Gastrocnemius medialis (tissue), 4 donors: ENCODE measurements at regions not wholly inside any gene's neighbourhood (a gene's known extent, or its start where the extent isn't known, plus 50 kb on each side); places are given as distances from the start of the nearest gene placed in this dataset.
"Not testable (repeated sequence)": the region's sequence is repeated elsewhere in the genome, so short reads cannot be mapped to it uniquely, and the experiment has no call there.

Source experiments
- ATAC-seq, 2 donors: fragments of 150-250 bp; one replicate each; pipeline ENCODE4 v1.9.1; 2016
- DNase-seq, 2 donors: peaks; one replicate each; pipeline ENCODE4 v3.0.0-alpha.2; 2019
- H3K27ac ChIP-seq, 4 donors: fragments of 200-600 bp; sonication (generic); 1 replicate in 1 of 4; 2 replicates in 3 of 4; pipeline ENCODE4 v1.5.1; 2016 to 2018; ENCODE audit warnings: mild to moderate bottlenecking in 2 of 4, moderate library complexity in 1 of 4
- H3K27me3 ChIP-seq, 3 donors: fragments of 200-600 bp; sonication (generic) in 2 of 3; 1 replicate in 1 of 3; 2 replicates in 2 of 3; pipeline versions ENCODE4 v1.5.1 to v1.6.0; 2016 to 2019; ENCODE audit warnings: mild to moderate bottlenecking in 1 of 3, moderate library complexity in 1 of 3
- H3K36me3 ChIP-seq, 2 donors: fragments of 200-600 bp; sonication (generic) in 1 of 2; one replicate each; pipeline ENCODE4 v1.5.1; 2017 to 2018
- H3K4me1 ChIP-seq, 2 donors: fragments of 200-600 bp; sonication (generic) in 1 of 2; one replicate each; pipeline ENCODE4 v1.5.1; 2016 to 2017; ENCODE audit warnings: mild to moderate bottlenecking in 2 of 2
- H3K4me3 ChIP-seq, 4 donors: fragments of 200-600 bp; sonication (generic) in 3 of 4; 1 replicate in 1 of 4; 2 replicates in 3 of 4; pipeline ENCODE4 v1.5.1; 2016 to 2019; ENCODE audit warnings: mild to moderate bottlenecking in 2 of 4
- H3K9me3 ChIP-seq, 3 donors: fragments of 200-600 bp; sonication (generic) in 2 of 3; 1 replicate in 1 of 3; 2 replicates in 2 of 3; pipeline ENCODE4 v1.5.1; 2016 to 2019
- CTCF ChIP-seq, 5 experiments: fragments of 450-650 bp in 3 of 5; fragments of 200-600 bp in 2 of 5; sonication (generic) in 2 of 5; IDR thresholded peaks in 4 of 5; conservative IDR thresholded peaks in 1 of 5; 1 replicate in 4 of 5; 2 replicates in 1 of 5; pipeline ENCODE4 v1.5.1; 2016 to 2019; ENCODE audit warnings: antibody characterized with exemption in 5 of 5, mild to moderate bottlenecking in 3 of 5, moderate library complexity in 3 of 5
- POLR2A ChIP-seq, 2 donors: fragments of 450-650 bp; IDR thresholded peaks; one replicate each; pipeline ENCODE4 v1.6.1; 2017; ENCODE audit warnings: antibody characterized with exemption in 2 of 2, mild to moderate bottlenecking in 2 of 2, moderate library complexity in 2 of 2
- in situ Hi-C, 4 donors: fragments of 200-750 bp; cut with MboI; loops; one replicate each; pipeline versions ENCODE4 v1.15.0 to v1.8.0; 2017; ENCODE audit warnings: low sequenced_read_pairs in 4 of 4
- intact Hi-C: fragments of 100-400 bp; cut with DNase I; formaldehyde crosslinking; loops from one replicate; pipeline ENCODE4 v1.15.1; 2023; ENCODE audit warnings: low total_unique reads

GRCh38 chr2:239866778-239867177 is 158.4 kb downstream of the NDUFA10 start:
- Histone ChIP-seq H3K9me3 (no peaks in the 10 kb centered on the region), H3K27ac (no peak overlapping the region), H3K4me3 (no peak overlapping the region), H3K4me1 (no peaks in the 10 kb centered on the region), H3K27me3 (no peaks in the 10 kb centered on the region), H3K36me3 (no peaks in the 10 kb centered on the region)
- in situ Hi-C loops (no loop called here), intact Hi-C loops (no loop called here)
- ATAC-seq (no peak), DNase-seq (no peak)
- TF ChIP-seq POLR2A (IDR thresholded peaks at IDR 0.05) (no peak), CTCF (IDR thresholded peaks at IDR 0.05 in 4 of 5, conservative IDR thresholded peaks at IDR 0.05 in 1 of 5) (no peak)

GRCh38 chr2:239866350-239866749 is 158.8 kb downstream of the NDUFA10 start:
- no peak overlapping the region for H3K27ac ChIP-seq
- no peaks in the 10 kb centered on the region for H3K9me3 ChIP-seq
- H3K4me1 ChIP-seq: no peaks in the 10 kb centered on the region
- H3K27me3 ChIP-seq: no peaks in the 10 kb centered on the region
- TF ChIP-seq POLR2A (IDR thresholded peaks at IDR 0.05) (no peak), CTCF (IDR thresholded peaks at IDR 0.05 in 4 of 5, conservative IDR thresholded peaks at IDR 0.05 in 1 of 5) (no peak)
- ATAC-seq (no peak), DNase-seq (no peak)
- intact Hi-C loops: no loop called here
- H3K4me3 ChIP-seq: no peak overlapping the region
- H3K36me3 ChIP-seq: no peaks in the 10 kb centered on the region
- in situ Hi-C loops: no loop called here

- H3K27me3 ChIP-seq, H3K9me3 ChIP-seq, intact Hi-C loops, H3K27ac ChIP-seq, H3K4me1 ChIP-seq, in situ Hi-C loops, DNase-seq, H3K36me3 ChIP-seq, H3K4me3 ChIP-seq, ATAC-seq: not testable (repeated sequence)
Measured at GRCh38 chr2:239865856-239866255, 159.3 kb downstream of the NDUFA10 start.

- DNase-seq: no peak
- intact Hi-C loops: no loop called here
- no peaks in the 10 kb centered on the region for H3K9me3 ChIP-seq
- H3K4me1 ChIP-seq: no peaks in the 10 kb centered on the region
- in situ Hi-C loops: no loop called here
- no peaks in the 10 kb centered on the region for H3K27me3 ChIP-seq
- no peak overlapping the region for H3K4me3 ChIP-seq
- TF ChIP-seq POLR2A (IDR thresholded peaks at IDR 0.05) (no peak), CTCF (IDR thresholded peaks at IDR 0.05 in 4 of 5, conservative IDR thresholded peaks at IDR 0.05 in 1 of 5) (no peak)
- H3K27ac ChIP-seq: no peak overlapping the region
- no peaks in the 10 kb centered on the region for H3K36me3 ChIP-seq
- ATAC-seq: no peak
Measured at GRCh38 chr2:239865059-239865639, 160.0 kb downstream of the NDUFA10 start.

GRCh38 chr2:239864247-239865058 is 160.7 kb downstream of the NDUFA10 start:
- intact Hi-C loops: no loop called here
- H3K4me1 ChIP-seq: no peaks in the 10 kb centered on the region
- H3K9me3 ChIP-seq: no peaks in the 10 kb centered on the region
- no peaks in the 10 kb centered on the region for H3K36me3 ChIP-seq
- ATAC-seq (no peak), DNase-seq (no peak)
- H3K27ac ChIP-seq: no peak overlapping the region
- in situ Hi-C loops: no loop called here
- H3K4me3 ChIP-seq: no peak overlapping the region
- H3K27me3 ChIP-seq: no peaks in the 10 kb centered on the region
- TF ChIP-seq CTCF (IDR thresholded peaks at IDR 0.05 in 4 of 5, conservative IDR thresholded peaks at IDR 0.05 in 1 of 5): no peak
- no peak for TF ChIP-seq POLR2A (IDR thresholded peaks at IDR 0.05)
